ENCODE measurements at regions not wholly inside any gene's neighbourhood (a gene's known extent, or its start where the extent isn't known, plus 50 kb on each side); places are given as distances from the start of the nearest gene placed in this dataset.
A peak's percentile ranks its signal among the peaks of the same experiment; 100 is the strongest.

GRCh38 chr2:107027810-107028209 lies 141.8 kb upstream of the ST6GAL2 start:
- H3K27me3 ChIP-seq (ENCODE audit: control insufficient read depth, insufficient read depth, low read length), result no peaks in the 10 kb centered on the region
- no peaks in the 10 kb centered on the region for H3K9me3 ChIP-seq (ENCODE audit: control insufficient read depth, insufficient read depth, low read length)
- no peak for DNase-seq (ENCODE audit: low read depth in 4 of 6, low spot score in 6 of 6)

GRCh38 chr2:107028661-107029060 lies 142.7 kb upstream of the ST6GAL2 start:
- H3K27ac ChIP-seq (ENCODE audit: low read depth, low read length), result no peak overlapping the region
- DNase-seq (ENCODE audit: low read depth in 4 of 6, low spot score in 6 of 6), result peak in 1 of 6 donors; percentile 14
- H3K4me1 ChIP-seq (ENCODE audit: control insufficient read depth, insufficient read depth, low read length), result no peaks in the 10 kb centered on the region
- H3K36me3 ChIP-seq (ENCODE audit: control insufficient read depth, insufficient read depth, low read length), result no peaks in the 10 kb centered on the region
- no CpG with 5 or more reads among the region's 1 CpG for WGBS (ENCODE audit: insufficient coverage)
- H3K9me3 ChIP-seq (ENCODE audit: control insufficient read depth, insufficient read depth, low read length), result no peaks in the 10 kb centered on the region
- H3K27me3 ChIP-seq (ENCODE audit: control insufficient read depth, insufficient read depth, low read length), result no peaks in the 10 kb centered on the region
- no peak overlapping the region for H3K4me3 ChIP-seq (ENCODE audit: low read depth, low read length)

More at GRCh38 chr2:107027810-107028209, 141.8 kb upstream of the ST6GAL2 start:
- Histone ChIP-seq H3K27ac (ENCODE audit: low read depth, low read length) (no peak overlapping the region), H3K36me3 (ENCODE audit: control insufficient read depth, insufficient read depth, low read length) (no peaks in the 10 kb centered on the region), H3K4me3 (ENCODE audit: low read depth, low read length) (no peak overlapping the region), H3K4me1 (ENCODE audit: control insufficient read depth, insufficient read depth, low read length) (no peaks in the 10 kb centered on the region)

- no peaks in the 10 kb centered on the region for H3K36me3 ChIP-seq (ENCODE audit: control insufficient read depth, insufficient read depth, low read length)
- WGBS (ENCODE audit: insufficient coverage), result 95% methylated on average over 2 of the region's 5 CpGs
- no peaks in the 10 kb centered on the region for H3K4me1 ChIP-seq (ENCODE audit: control insufficient read depth, insufficient read depth, low read length)
- DNase-seq (ENCODE audit: low read depth in 4 of 6, low spot score in 6 of 6), result no peak
- no peaks in the 10 kb centered on the region for H3K27me3 ChIP-seq (ENCODE audit: control insufficient read depth, insufficient read depth, low read length)
- H3K9me3 ChIP-seq (ENCODE audit: control insufficient read depth, insufficient read depth, low read length), result peaks cover 2% of the 10 kb centered on the region
- H3K27ac ChIP-seq (ENCODE audit: low read depth, low read length), result no peak overlapping the region
- H3K4me3 ChIP-seq (ENCODE audit: low read depth, low read length), result no peak overlapping the region
These were observed 150.3 kb upstream of the ST6GAL2 start for GRCh38 chr2:107036293-107036692.

- no peak overlapping the region for H3K4me3 ChIP-seq (ENCODE audit: low read depth, low read length)
- no peak for DNase-seq (ENCODE audit: low read depth in 4 of 6, low spot score in 6 of 6)
- peaks cover 6% of the 10 kb centered on the region for H3K4me1 ChIP-seq (ENCODE audit: control insufficient read depth, insufficient read depth, low read length)
- H3K36me3 ChIP-seq (ENCODE audit: control insufficient read depth, insufficient read depth, low read length), result no peaks in the 10 kb centered on the region
- H3K27me3 ChIP-seq (ENCODE audit: control insufficient read depth, insufficient read depth, low read length), result no peaks in the 10 kb centered on the region
- peaks cover 2% of the 10 kb centered on the region for H3K9me3 ChIP-seq (ENCODE audit: control insufficient read depth, insufficient read depth, low read length)
- 39% methylated on average over 3 of the region's 4 CpGs for WGBS (ENCODE audit: insufficient coverage)
- no peak overlapping the region for H3K27ac ChIP-seq (ENCODE audit: low read depth, low read length)
These were observed 176.2 kb upstream of the ST6GAL2 start for GRCh38 chr2:107062173-107062572.

GRCh38 chr2:107062599-107063220 lies 176.7 kb upstream of the ST6GAL2 start:
- peaks cover 2% of the 10 kb centered on the region for H3K9me3 ChIP-seq (ENCODE audit: control insufficient read depth, insufficient read depth, low read length)
- H3K36me3 ChIP-seq (ENCODE audit: control insufficient read depth, insufficient read depth, low read length), result no peaks in the 10 kb centered on the region
- WGBS (ENCODE audit: insufficient coverage), result 14% methylated on average over 2 of the region's 5 CpGs
- DNase-seq (ENCODE audit: low read depth in 4 of 6, low spot score in 6 of 6), result peak in 1 of 6 donors; percentile 47
- no peak overlapping the region for H3K27ac ChIP-seq (ENCODE audit: low read depth, low read length)
- H3K4me3 ChIP-seq (ENCODE audit: low read depth, low read length), result no peak overlapping the region
- H3K27me3 ChIP-seq (ENCODE audit: control insufficient read depth, insufficient read depth, low read length), result no peaks in the 10 kb centered on the region
- peaks cover 6% of the 10 kb centered on the region for H3K4me1 ChIP-seq (ENCODE audit: control insufficient read depth, insufficient read depth, low read length)

GRCh38 chr2:107063228-107063627 lies 177.3 kb upstream of the ST6GAL2 start:
- Histone ChIP-seq H3K4me1 (ENCODE audit: control insufficient read depth, insufficient read depth, low read length) (peaks cover 6% of the 10 kb centered on the region), H3K27ac (ENCODE audit: low read depth, low read length) (no peak overlapping the region), H3K36me3 (ENCODE audit: control insufficient read depth, insufficient read depth, low read length) (no peaks in the 10 kb centered on the region), H3K4me3 (ENCODE audit: low read depth, low read length) (no peak overlapping the region), H3K9me3 (ENCODE audit: control insufficient read depth, insufficient read depth, low read length) (peaks cover 2% of the 10 kb centered on the region), H3K27me3 (ENCODE audit: control insufficient read depth, insufficient read depth, low read length) (no peaks in the 10 kb centered on the region)
- peak in 1 of 6 donors; percentile 60 for DNase-seq (ENCODE audit: low read depth in 4 of 6, low spot score in 6 of 6)
- WGBS (ENCODE audit: insufficient coverage), result no CpG with 5 or more reads among the region's 3 CpGs

GRCh38 chr2:107064750-107065149 lies 178.8 kb upstream of the ST6GAL2 start:
- no peak for DNase-seq (ENCODE audit: low read depth in 4 of 6, low spot score in 6 of 6)
- Histone ChIP-seq H3K4me1 (ENCODE audit: control insufficient read depth, insufficient read depth, low read length) (peaks cover 6% of the 10 kb centered on the region), H3K27ac (ENCODE audit: low read depth, low read length) (no peak overlapping the region), H3K36me3 (ENCODE audit: control insufficient read depth, insufficient read depth, low read length) (no peaks in the 10 kb centered on the region), H3K4me3 (ENCODE audit: low read depth, low read length) (no peak overlapping the region), H3K9me3 (ENCODE audit: control insufficient read depth, insufficient read depth, low read length) (no peaks in the 10 kb centered on the region), H3K27me3 (ENCODE audit: control insufficient read depth, insufficient read depth, low read length) (no peaks in the 10 kb centered on the region)
- WGBS (ENCODE audit: insufficient coverage), result 40% methylated on average over 1 of the region's 6 CpGs

- 32% methylated on average over 6 of the region's 11 CpGs for WGBS (ENCODE audit: insufficient coverage)
- Histone ChIP-seq H3K27ac (ENCODE audit: low read depth, low read length) (no peak overlapping the region), H3K36me3 (ENCODE audit: control insufficient read depth, insufficient read depth, low read length) (no peaks in the 10 kb centered on the region), H3K27me3 (ENCODE audit: control insufficient read depth, insufficient read depth, low read length) (no peaks in the 10 kb centered on the region), H3K4me1 (ENCODE audit: control insufficient read depth, insufficient read depth, low read length) (peaks cover 3% of the 10 kb centered on the region), H3K9me3 (ENCODE audit: control insufficient read depth, insufficient read depth, low read length) (no peaks in the 10 kb centered on the region), H3K4me3 (ENCODE audit: low read depth, low read length) (no peak overlapping the region)
- peak in 1 of 6 donors; percentile 57 for DNase-seq (ENCODE audit: low read depth in 4 of 6, low spot score in 6 of 6)
These were observed 182.3 kb upstream of the ST6GAL2 start for GRCh38 chr2:107068069-107068916.

- Histone ChIP-seq H3K36me3 (ENCODE audit: control insufficient read depth, insufficient read depth, low read length) (no peaks in the 10 kb centered on the region), H3K27me3 (ENCODE audit: control insufficient read depth, insufficient read depth, low read length) (no peaks in the 10 kb centered on the region), H3K27ac (ENCODE audit: low read depth, low read length) (no peak overlapping the region), H3K9me3 (ENCODE audit: control insufficient read depth, insufficient read depth, low read length) (no peaks in the 10 kb centered on the region), H3K4me3 (ENCODE audit: low read depth, low read length) (no peak overlapping the region), H3K4me1 (ENCODE audit: control insufficient read depth, insufficient read depth, low read length) (no peaks in the 10 kb centered on the region)
- WGBS (ENCODE audit: insufficient coverage), result no CpG with 5 or more reads among the region's 2 CpGs
- DNase-seq (ENCODE audit: low read depth in 4 of 6, low spot score in 6 of 6), result no peak
These were observed 183.9 kb upstream of the ST6GAL2 start for GRCh38 chr2:107069890-107070289.
